ENCODE measurements at regions not wholly inside any gene's neighbourhood (a gene's known extent, or its start where the extent isn't known, plus 50 kb on each side); places are given as distances from the start of the nearest gene placed in this dataset.

DNA sequence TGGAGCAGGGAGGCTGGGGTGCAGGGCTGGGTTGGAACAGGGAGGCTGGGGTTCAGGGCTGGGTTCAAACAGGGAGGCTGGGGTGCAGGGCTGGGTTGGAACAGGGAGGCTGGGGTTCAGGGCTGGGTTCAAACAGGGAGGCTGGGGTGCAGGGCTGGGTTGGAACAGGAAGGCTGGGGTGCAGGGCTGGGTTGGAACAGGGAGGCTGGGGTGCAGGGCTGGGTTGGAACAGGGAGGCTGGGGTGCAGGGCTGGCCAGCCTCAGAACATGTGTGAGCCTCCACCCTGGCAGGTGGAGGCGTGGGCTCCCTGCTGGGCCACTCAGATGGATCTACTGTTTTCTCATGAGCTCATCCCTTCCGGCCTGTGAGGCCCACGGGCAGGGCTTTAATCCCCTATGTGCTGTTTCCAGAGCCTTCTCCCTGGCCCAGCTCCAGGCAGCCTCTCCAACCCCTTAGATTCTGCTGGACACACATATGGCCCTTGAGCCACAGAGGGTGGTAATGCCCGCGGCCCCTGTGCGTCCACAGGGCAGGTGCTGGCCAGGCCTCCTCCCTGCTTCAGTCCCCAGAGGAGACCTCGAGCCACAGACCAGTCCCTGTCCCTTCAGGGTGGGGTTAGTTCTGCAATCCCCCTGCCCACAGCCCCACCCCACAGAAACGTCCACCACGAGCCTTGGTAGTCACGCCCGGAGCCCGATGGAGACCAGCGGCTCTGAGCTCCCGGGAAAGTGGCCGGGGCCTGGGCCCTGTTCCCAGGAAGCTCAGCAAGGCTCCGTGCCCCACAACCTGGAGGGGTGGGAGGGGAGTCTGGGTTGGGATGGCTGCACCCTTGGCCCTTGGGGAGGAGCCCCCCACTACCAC is 197.9 kb downstream of the BRD1 start:
- H3K9me2 ChIP-seq (ENCODE audit: insufficient read depth), result no peaks in the 10 kb centered on the region
- no peaks in the 10 kb centered on the region for H3K36me3 ChIP-seq (ENCODE audit: low read depth)
- H3K9ac ChIP-seq, result no peak overlapping the region
- no peak overlapping the region for H2AFZ ChIP-seq
- no peaks in the 10 kb centered on the region for H3K79me2 ChIP-seq (ENCODE audit: insufficient read depth)
- in situ Hi-C loops (cut with MboI), result no loop called here
- TF ChIP-seq EZH2phosphoT487 (IDR thresholded peaks at IDR 0.05; ENCODE audit: insufficient read depth, low read depth) (no peak), EZH2 (IDR thresholded peaks at IDR 0.05; ENCODE audit: insufficient read depth, poor library complexity, severe bottlenecking) (no peak)
- no peaks in the 10 kb centered on the region for H3K9me3 ChIP-seq (ENCODE audit: low read depth)
- H3K4me1 ChIP-seq (ENCODE audit: insufficient read depth), result no peaks in the 10 kb centered on the region
- no peaks in the 10 kb centered on the region for H3K27me3 ChIP-seq (replicated peaks; ENCODE audit: insufficient read depth)
- no peaks in the 10 kb centered on the region for H3F3A ChIP-seq (ENCODE audit: insufficient read depth)
- no peak overlapping the region for H3K4me3 ChIP-seq
- no peak overlapping the region for H3K4me2 ChIP-seq (ENCODE audit: unreplicated experiment)
- no peaks in the 10 kb centered on the region for H4K20me1 ChIP-seq (ENCODE audit: insufficient read depth)
- 74 to 77% methylated on average over 12 to 16 of the region's 16 CpGs for WGBS, 2 experiments (ENCODE audit: low coverage in 1 of 2, low lambda C conversion rate in 2 of 2, missing lambda C conversion rate in 2 of 2)
- H3K27ac ChIP-seq, result no peak overlapping the region
- DNase-seq, result no peak

DNA sequence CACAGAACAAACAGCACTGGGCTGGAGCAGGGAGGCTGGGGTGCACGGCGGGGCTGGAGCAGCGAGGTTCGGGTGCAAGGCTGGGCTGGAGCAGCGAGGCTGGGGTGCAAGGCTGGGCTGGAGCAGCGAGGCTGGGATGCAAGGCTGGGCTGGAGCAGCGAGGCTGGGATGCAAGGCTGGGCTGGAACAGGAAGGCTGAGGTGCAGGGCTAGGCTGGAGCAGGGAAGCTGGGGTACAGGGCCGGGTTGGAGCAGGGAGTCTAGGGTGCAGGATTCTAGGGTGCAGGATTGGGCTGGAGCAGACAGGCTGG is 198.5 kb downstream of the BRD1 start:
- no peaks in the 10 kb centered on the region for H3K27me3 ChIP-seq (replicated peaks; ENCODE audit: insufficient read depth)
- in situ Hi-C loops (cut with MboI), result no loop called here
- 60 to 62% methylated on average over 8 of the region's 8 CpGs for WGBS, 2 experiments (ENCODE audit: low coverage in 1 of 2, low lambda C conversion rate in 2 of 2, missing lambda C conversion rate in 2 of 2)
- H3F3A ChIP-seq (ENCODE audit: insufficient read depth), result no peaks in the 10 kb centered on the region
- H3K9me3 ChIP-seq (ENCODE audit: low read depth), result no peaks in the 10 kb centered on the region
- H3K79me2 ChIP-seq (ENCODE audit: insufficient read depth), result no peaks in the 10 kb centered on the region
- H2AFZ ChIP-seq, result no peak overlapping the region
- H4K20me1 ChIP-seq (ENCODE audit: insufficient read depth), result no peaks in the 10 kb centered on the region
- no peaks in the 10 kb centered on the region for H3K36me3 ChIP-seq (ENCODE audit: low read depth)
- no peak overlapping the region for H3K27ac ChIP-seq
- DNase-seq, result no peak
- TF ChIP-seq EZH2phosphoT487 (IDR thresholded peaks at IDR 0.05; ENCODE audit: insufficient read depth, low read depth) (no peak), EZH2 (IDR thresholded peaks at IDR 0.05; ENCODE audit: insufficient read depth, poor library complexity, severe bottlenecking) (no peak)
- no peak overlapping the region for H3K4me3 ChIP-seq
- no peaks in the 10 kb centered on the region for H3K9me2 ChIP-seq (ENCODE audit: insufficient read depth)
- no peak overlapping the region for H3K4me2 ChIP-seq (ENCODE audit: unreplicated experiment)
- H3K9ac ChIP-seq, result no peak overlapping the region
- H3K4me1 ChIP-seq (ENCODE audit: insufficient read depth), result no peaks in the 10 kb centered on the region

DNA sequence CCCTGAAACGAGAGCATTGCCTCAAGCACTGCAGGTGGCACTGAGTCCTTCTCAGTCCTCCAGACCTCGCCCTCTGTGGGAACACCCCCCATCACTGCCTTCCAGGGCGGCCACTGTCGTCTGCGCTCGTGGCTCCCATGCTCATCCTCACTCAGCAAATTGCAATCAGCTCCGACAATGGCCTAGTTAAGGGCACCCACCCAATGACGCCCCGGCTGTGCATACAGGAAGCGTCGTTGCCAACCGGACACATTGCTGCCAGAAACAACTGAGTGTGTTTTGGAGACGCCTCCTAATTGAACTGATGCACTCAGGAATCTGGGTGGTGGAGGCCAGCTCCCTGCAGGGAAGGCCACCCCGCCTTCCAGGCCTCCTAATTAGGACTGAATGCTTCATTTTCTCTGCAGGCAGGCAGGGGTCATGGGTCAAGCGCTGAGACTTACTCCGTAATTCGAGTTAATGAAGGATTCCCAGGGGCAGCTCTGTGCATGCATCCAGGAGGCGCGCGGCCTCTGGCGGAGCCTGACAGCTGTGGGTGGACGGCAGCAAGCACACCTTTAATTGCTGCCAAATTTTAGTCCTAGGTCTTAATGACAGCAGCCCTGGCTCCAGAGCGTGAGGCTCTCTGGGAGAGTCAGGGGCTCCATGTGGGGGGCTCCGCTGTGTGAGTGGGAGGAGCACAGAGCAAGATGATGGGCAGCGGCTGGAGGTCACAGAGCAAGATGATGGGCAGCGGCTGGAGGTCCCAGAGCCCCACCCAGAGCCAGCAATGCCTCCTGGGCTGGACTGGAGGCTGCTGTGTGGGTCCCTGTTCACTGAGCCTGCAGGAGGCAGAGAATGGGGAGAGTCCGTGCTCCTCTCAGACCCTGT is 199.0 kb downstream of the BRD1 start:
- H3K36me3 ChIP-seq (ENCODE audit: low read depth), result no peaks in the 10 kb centered on the region
- no peak for DNase-seq
- in situ Hi-C loops (cut with MboI), result no loop called here

DNA sequence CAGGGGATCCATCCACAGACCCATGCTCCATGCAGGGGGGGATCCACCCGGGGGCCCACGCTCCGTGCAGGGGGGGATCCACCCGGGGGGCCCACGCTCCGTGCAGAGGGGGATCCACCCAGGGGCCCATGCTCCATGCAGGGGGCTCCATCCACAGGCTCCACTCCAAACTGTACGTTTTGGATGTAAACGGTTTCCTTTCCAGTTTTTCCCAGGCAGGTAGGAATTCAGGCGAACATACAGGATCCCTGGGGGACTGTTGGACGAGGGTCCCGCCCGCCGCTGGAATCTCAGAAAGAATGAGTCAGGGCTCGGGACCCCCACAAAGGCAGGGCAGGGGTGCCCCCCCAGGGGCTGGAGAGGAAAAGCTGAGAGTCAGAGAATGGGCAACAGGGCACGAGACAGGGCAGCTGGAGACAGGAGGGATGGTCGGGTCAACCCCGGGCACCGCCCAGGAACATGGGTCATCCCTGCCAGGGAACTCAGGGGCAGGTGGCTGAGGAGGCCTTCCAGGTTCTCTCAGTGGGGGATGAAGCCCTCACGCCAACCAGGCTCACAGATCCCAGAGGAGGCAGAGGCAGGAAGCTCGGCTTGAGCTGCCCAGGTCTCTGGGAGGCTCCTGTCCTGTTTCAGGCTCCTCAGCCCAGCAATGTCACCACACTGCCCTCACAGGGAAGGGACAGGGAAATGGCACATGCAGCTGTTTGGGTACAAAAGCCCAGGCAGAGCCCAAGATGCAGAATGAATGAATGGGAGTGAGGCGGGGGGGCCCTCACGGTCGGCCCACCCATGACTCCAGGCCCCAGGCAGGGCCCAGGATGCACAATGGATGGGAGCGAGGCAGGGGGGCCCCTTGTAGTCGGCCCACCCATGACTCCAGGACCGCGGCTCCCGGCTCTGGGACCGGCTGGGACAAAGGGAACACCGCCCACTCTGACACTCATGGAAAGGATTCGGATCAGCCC is 200.2 kb downstream of the BRD1 start:
- TF ChIP-seq EZH2 (IDR thresholded peaks at IDR 0.05; ENCODE audit: insufficient read depth, poor library complexity, severe bottlenecking) (no peak), EZH2phosphoT487 (IDR thresholded peaks at IDR 0.05; ENCODE audit: insufficient read depth, low read depth) (no peak)
- Histone ChIP-seq H3K27me3 (replicated peaks; ENCODE audit: insufficient read depth) (no peaks in the 10 kb centered on the region), H3K4me2 (ENCODE audit: unreplicated experiment) (no peak overlapping the region), H3K9ac (no peak overlapping the region), H3K9me2 (ENCODE audit: insufficient read depth) (no peaks in the 10 kb centered on the region), H3F3A (ENCODE audit: insufficient read depth) (no peaks in the 10 kb centered on the region), H3K4me3 (no peak overlapping the region), H3K4me1 (ENCODE audit: insufficient read depth) (no peaks in the 10 kb centered on the region), H2AFZ (no peak overlapping the region), H3K9me3 (ENCODE audit: low read depth) (no peaks in the 10 kb centered on the region), H3K79me2 (ENCODE audit: insufficient read depth) (no peaks in the 10 kb centered on the region), H4K20me1 (ENCODE audit: insufficient read depth) (no peaks in the 10 kb centered on the region), H3K36me3 (ENCODE audit: low read depth) (no peaks in the 10 kb centered on the region), H3K27ac (no peak overlapping the region)
- WGBS, 2 experiments (ENCODE audit: low coverage in 1 of 2, low lambda C conversion rate in 2 of 2, missing lambda C conversion rate in 2 of 2), result 37 to 42% methylated on average over 22 to 26 of the region's 31 CpGs
- in situ Hi-C loops (cut with MboI), result no loop called here
- DNase-seq, result no peak

More for the DNA sequence above, 199.0 kb downstream of the BRD1 start:
- no peaks in the 10 kb centered on the region for H3K27me3 ChIP-seq (replicated peaks; ENCODE audit: insufficient read depth)
- no peaks in the 10 kb centered on the region for H3K79me2 ChIP-seq (ENCODE audit: insufficient read depth)
- H3K27ac ChIP-seq, result no peak overlapping the region
- WGBS, 2 experiments (ENCODE audit: low coverage in 1 of 2, low lambda C conversion rate in 2 of 2, missing lambda C conversion rate in 2 of 2), result 6 to 9% methylated on average over 27 of the region's 27 CpGs
- no peaks in the 10 kb centered on the region for H3K9me3 ChIP-seq (ENCODE audit: low read depth)
- no peak for TF ChIP-seq EZH2phosphoT487 (IDR thresholded peaks at IDR 0.05; ENCODE audit: insufficient read depth, low read depth)
- TF ChIP-seq EZH2 (IDR thresholded peaks at IDR 0.05; ENCODE audit: insufficient read depth, poor library complexity, severe bottlenecking), result no peak
- H4K20me1 ChIP-seq (ENCODE audit: insufficient read depth), result no peaks in the 10 kb centered on the region
- H3K9me2 ChIP-seq (ENCODE audit: insufficient read depth), result no peaks in the 10 kb centered on the region
- H3K4me3 ChIP-seq, result no peak overlapping the region
- no peaks in the 10 kb centered on the region for H3F3A ChIP-seq (ENCODE audit: insufficient read depth)
- H3K9ac ChIP-seq, result no peak overlapping the region
- H3K4me2 ChIP-seq (ENCODE audit: unreplicated experiment), result no peak overlapping the region
- no peaks in the 10 kb centered on the region for H3K4me1 ChIP-seq (ENCODE audit: insufficient read depth)
- H2AFZ ChIP-seq, result no peak overlapping the region
